Ovary (tissue), 3 donors: ENCODE measurements at regions not wholly inside any gene's neighbourhood (a gene's known extent, or its start where the extent isn't known, plus 50 kb on each side); places are given as distances from the start of the nearest gene placed in this dataset.

ENCODE experiments used
- CTCF ChIP-seq, 3 donors: fragments of 450-650 bp in 2 of 3; fragments of 200-600 bp in 1 of 3; IDR thresholded peaks; one replicate each; pipeline versions ENCODE4 v1.5.1 to v1.8.0; 2016 to 2022; ENCODE audit warnings: antibody characterized with exemption in 3 of 3, mild to moderate bottlenecking in 1 of 3
- POLR2A ChIP-seq: fragments of 450-650 bp; IDR thresholded peaks from one replicate; pipeline ENCODE4 v1.6.1; 2017; ENCODE audit warnings: antibody characterized with exemption, mild to moderate bottlenecking, moderate library complexity
- donor health status: DM: no; HTN: no; CAD: no.

GRCh38 chr14:51354846-51355245 lies 114.8 kb downstream of the TMX1 start:
- TF ChIP-seq CTCF (IDR thresholded peaks at IDR 0.05) (no peak), POLR2A (no peak)
